VCaP (cell line): ENCODE measurements at regions not wholly inside any gene's neighbourhood (a gene's known extent, or its start where the extent isn't known, plus 50 kb on each side); places are given as distances from the start of the nearest gene placed in this dataset.

Source experiments
- H3K27ac ChIP-seq: fragments of 450-650 bp; 2 replicates; pipeline ENCODE4 v1.5.1; 2017
- CTCF ChIP-seq: fragments of 450-650 bp; conservative IDR thresholded peaks from 2 replicates; pipeline ENCODE4 v1.5.1; 2017; ENCODE audit warnings: mild to moderate bottlenecking, moderate library complexity

DNA sequence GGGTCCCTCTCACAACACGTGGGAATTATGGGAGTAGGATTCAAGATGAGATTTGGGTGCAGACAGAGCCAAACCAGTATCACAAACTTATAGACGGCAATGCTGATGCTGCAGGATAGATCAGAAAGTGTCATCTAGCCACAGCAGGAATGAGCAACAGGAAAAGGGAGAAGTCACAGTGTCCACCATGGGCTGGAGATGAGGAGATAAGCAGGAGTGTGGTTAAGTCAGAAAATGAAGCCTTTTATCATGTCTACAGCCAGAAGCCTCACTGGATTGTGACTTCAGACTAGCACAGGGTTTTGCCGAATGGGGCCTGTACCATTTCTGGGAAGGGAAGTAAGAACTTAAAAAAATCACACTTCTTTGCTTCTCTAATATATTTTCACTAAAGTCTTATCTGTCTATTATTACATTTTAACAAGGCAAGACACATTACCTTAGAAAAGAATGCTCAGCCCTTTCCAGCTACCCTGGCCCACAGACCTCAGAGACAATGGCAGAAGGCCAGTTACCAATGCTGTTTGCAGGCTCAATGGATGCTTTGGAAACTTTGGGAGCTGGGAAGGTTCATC, 490.2 kb upstream of the SALL1 start:
- no peak overlapping the region for H3K27ac ChIP-seq
- no peak for TF ChIP-seq CTCF

DNA sequence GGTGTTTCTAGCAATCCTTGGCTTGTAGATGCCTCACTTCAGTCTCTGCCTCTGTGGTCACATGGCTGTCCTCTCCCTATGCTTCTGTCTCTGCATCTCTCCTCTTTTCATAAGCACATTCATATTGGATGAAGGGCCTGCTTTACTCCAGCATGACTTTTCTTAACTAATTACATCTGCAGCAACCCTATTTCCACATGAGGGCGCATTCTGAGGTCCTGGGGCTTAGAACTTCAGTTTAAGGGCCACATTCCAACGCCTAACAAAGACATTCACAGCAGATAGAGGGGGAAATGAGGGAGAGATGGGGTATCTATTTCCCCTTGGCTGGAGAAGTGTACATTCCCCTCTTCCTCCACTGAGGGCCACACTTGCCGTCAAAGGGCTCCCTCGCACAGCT, 489.1 kb upstream of the SALL1 start:
- H3K27ac ChIP-seq = no peak overlapping the region
- no peak for TF ChIP-seq CTCF

DNA sequence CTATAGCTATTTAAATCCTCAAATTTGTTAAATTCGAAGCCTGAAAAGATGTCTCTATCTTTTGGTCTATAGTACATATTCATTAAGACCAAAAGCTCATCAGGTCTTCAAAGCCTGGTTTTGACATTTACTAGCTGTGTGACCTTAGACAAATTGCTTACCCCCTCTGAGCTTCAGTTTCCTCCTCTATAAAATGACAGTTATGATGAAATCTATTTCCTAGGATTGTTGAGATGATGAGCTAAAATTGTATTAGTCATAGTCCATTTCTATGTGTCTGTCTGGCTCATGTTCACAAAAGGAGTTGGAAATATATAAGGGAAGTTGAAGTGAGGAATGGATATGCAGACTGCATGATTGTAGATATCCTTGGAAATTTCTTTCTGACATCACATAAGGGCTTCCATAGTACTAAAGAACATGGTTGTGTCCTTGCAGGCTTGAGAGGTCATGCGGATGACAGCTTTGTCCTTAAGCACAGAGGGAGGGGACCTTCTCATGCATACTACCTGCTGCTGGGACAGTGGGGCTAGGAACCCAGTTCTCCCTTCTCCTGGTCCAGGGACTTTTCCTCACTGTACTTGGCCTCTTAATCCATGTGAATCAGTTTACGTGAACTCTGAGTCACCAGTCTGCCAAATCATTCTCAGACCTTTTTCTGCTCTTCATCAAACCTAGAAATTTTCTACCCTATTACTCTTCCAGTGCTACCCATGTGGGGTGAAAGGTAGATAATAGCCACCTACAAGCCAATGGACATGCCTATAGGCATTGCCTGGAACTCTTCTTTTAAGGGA, 487.5 kb upstream of the SALL1 start:
- no peak for TF ChIP-seq CTCF
- no peak overlapping the region for H3K27ac ChIP-seq

- no peak overlapping the region for H3K27ac ChIP-seq
- no peak for TF ChIP-seq CTCF
Measured at GRCh38 chr16:51637770-51638094, 486.7 kb upstream of the SALL1 start.

DNA sequence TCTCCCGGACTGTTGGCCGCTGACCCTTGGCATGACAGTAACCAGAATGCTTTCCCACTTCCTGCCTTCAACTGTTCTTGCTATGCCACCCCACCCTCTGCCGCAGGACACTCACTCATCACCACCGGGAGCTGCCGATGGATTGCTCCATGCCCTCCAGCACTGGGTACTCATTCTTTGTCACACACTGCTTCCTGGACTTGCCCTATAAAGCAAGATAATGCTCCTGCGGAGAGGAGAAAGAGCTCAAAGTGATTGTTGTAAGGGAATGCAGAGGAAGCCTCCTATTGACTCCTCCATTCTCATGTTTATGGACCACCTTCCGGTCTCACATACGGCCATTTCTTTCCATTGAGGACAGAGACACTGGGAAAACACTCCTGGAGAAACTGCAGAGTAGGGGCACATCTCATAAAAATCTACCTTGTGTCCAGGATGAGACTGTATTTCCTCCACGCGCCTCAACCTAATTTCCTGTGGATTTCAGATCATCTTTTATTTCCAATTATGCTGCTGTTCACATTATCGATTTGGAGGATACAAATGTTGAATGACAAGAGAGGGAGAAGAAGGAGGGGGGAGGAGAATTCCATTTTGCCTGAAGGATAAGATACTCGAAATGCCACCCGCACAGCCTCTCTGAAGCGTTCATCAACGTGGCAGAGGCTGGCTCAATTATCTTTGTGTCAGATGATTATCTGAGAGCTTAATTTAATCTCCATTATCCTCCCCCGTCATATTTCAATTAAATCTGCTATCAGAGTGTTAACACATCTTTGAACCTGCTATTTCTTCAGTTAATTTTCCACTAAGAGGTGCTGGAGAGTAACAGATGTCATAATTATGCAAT, 486.1 kb upstream of the SALL1 start:
- no peak for TF ChIP-seq CTCF
- H3K27ac ChIP-seq = no peak overlapping the region

GRCh38 chr16:51635181-51635580, 484.1 kb upstream of the SALL1 start:
- TF ChIP-seq CTCF = no peak
- H3K27ac ChIP-seq = no peak overlapping the region

- TF ChIP-seq CTCF = no peak
- H3K27ac ChIP-seq = no peak overlapping the region
Measured at GRCh38 chr16:51630076-51630475, 479.0 kb upstream of the SALL1 start.
